IMR-90 (cell line): ENCODE measurements at regions not wholly inside any gene's neighbourhood (a gene's known extent, or its start where the extent isn't known, plus 50 kb on each side); places are given as distances from the start of the nearest gene placed in this dataset.

Experiments
- ATAC-seq: fragments of 200-7000 bp; cut with Tn5 transposase; 2 replicates; pipeline ENCODE4 v1.9.1; 2020; ENCODE audit warnings: low read depth, mild to moderate bottlenecking, moderate library complexity
- BruUV-seq: library from RNA; stranded (reverse); fragments of 400-500 nt; replicated peaks from 2 replicates; lab custom pipeline; 2021; lab: Mats Ljungman, UMichigan
- CTCF ChIA-PET: fragments of 300-600 bp; formaldehyde crosslinking; extraction: SDS; loops from one replicate; lab custom pipeline; 2021; ENCODE audit warnings: antibody characterized with exemption; lab: Yijun Ruan, JAX
- POLR2A ChIA-PET: fragments of 300-600 bp; sonication (Branson Sonifier 250); formaldehyde crosslinking; loops from one replicate; lab custom pipeline; 2022; ENCODE audit warnings: antibody characterized with exemption; ENCODE audit not compliant: unreplicated experiment; lab: Charles Lee
- DNase-seq: peaks from one replicate; pipeline ENCODE4 v3.0.0; 2013
- H2AFZ ChIP-seq: replicated peaks from 2 replicates; pipeline ENCODE3; 2013; ENCODE audit warnings: low read length, mild to moderate bottlenecking; ENCODE audit not compliant: poor library complexity
- H2AK5ac ChIP-seq: 2 replicates; pipeline ENCODE4 v1.6.1; 2013; ENCODE audit warnings: low read depth, low read length, inconsistent platforms
- H2AK9ac ChIP-seq: replicated peaks from 2 replicates; pipeline ENCODE3; 2013; ENCODE audit warnings: mild to moderate bottlenecking, low read depth, low read length, moderate library complexity; ENCODE audit not compliant: poor library complexity
- H2BK120ac ChIP-seq: 2 replicates; pipeline ENCODE4 v1.6.1; 2013; ENCODE audit warnings: low read depth, low read length, inconsistent platforms
- H2BK15ac ChIP-seq: 3 replicates; pipeline ENCODE4 v1.6.1; 2013; ENCODE audit warnings: low read depth, low read length, inconsistent platforms
- H2BK20ac ChIP-seq: 2 replicates; pipeline ENCODE4 v1.6.1; 2013; ENCODE audit warnings: low read depth, mild to moderate bottlenecking, inconsistent platforms, low read length, moderate library complexity
- H2BK5ac ChIP-seq: 2 replicates; pipeline ENCODE4 v1.6.1; 2013; ENCODE audit warnings: mild to moderate bottlenecking, low read depth, low read length, inconsistent platforms; ENCODE audit not compliant: poor library complexity, severe bottlenecking
- H3K14ac ChIP-seq: replicated peaks from 2 replicates; pipeline ENCODE4 v1.6.1; 2013; ENCODE audit warnings: low read depth, low read length, inconsistent platforms
- H3K18ac ChIP-seq: 2 replicates; pipeline ENCODE4 v1.6.1; 2013; ENCODE audit warnings: low read depth, low read length, control low read depth
- H3K23ac ChIP-seq: 2 replicates; pipeline ENCODE4 v1.6.1; 2013; ENCODE audit warnings: low read depth, low read length, inconsistent platforms
- H3K27ac ChIP-seq: 2 replicates; pipeline ENCODE4 v1.5.1; 2013; ENCODE audit warnings: mild to moderate bottlenecking, control low read depth, low read length; ENCODE audit not compliant: insufficient read depth
- H3K27me3 ChIP-seq: 2 replicates; pipeline ENCODE4 v1.6.1; 2013; ENCODE audit warnings: low read length; ENCODE audit not compliant: control insufficient read depth, insufficient read depth
- H3K36me3 ChIP-seq: 2 replicates; pipeline ENCODE4 v1.6.1; 2013; ENCODE audit warnings: low read length, mixed read lengths; ENCODE audit not compliant: control insufficient read depth, insufficient read depth
- H3K4ac ChIP-seq: 2 replicates; pipeline ENCODE4 v1.6.1; 2013; ENCODE audit warnings: low read depth, low read length, inconsistent platforms
- H3K4me1 ChIP-seq: 2 replicates; pipeline ENCODE4 v1.6.1; 2013; ENCODE audit warnings: low read length, mixed read lengths; ENCODE audit not compliant: control insufficient read depth, insufficient read depth
- H3K4me2 ChIP-seq: 2 replicates; pipeline ENCODE4 v1.6.1; 2013; ENCODE audit warnings: low read depth, mild to moderate bottlenecking, control low read depth, low read length, moderate library complexity
- H3K4me3 ChIP-seq: 2 replicates; pipeline ENCODE4 v1.5.1; 2013; ENCODE audit warnings: low read depth, mild to moderate bottlenecking, control low read depth, low read length, moderate library complexity; ENCODE audit not compliant: insufficient read depth
- H3K56ac ChIP-seq: 2 replicates; pipeline ENCODE4 v1.6.1; 2013; ENCODE audit warnings: low read length, inconsistent platforms; ENCODE audit not compliant: insufficient read depth; ENCODE audit errors: extremely low read depth
- H3K79me1 ChIP-seq, 2 experiments: 2 replicates each; pipeline ENCODE4 v1.6.1; 2013; ENCODE audit warnings: low read length in 2 of 2, inconsistent platforms in 1 of 2, low read depth in 1 of 2
- H3K9ac ChIP-seq: 2 replicates; pipeline ENCODE4 v1.6.1; 2013; ENCODE audit warnings: low read depth, low read length, control low read depth
- H3K9me1 ChIP-seq: 2 replicates; pipeline ENCODE4 v1.6.1; 2013; ENCODE audit warnings: low read length, inconsistent platforms; ENCODE audit not compliant: insufficient read depth
- H3K9me3 ChIP-seq: 2 replicates; pipeline ENCODE4 v1.6.1; 2013; ENCODE audit warnings: low read length; ENCODE audit not compliant: control insufficient read depth, insufficient read depth
- H4K20me1 ChIP-seq: 2 replicates; pipeline ENCODE4 v1.6.1; 2013; ENCODE audit warnings: low read length, inconsistent platforms; ENCODE audit not compliant: insufficient read depth
- H4K5ac ChIP-seq: 2 replicates; pipeline ENCODE4 v1.6.1; 2013; ENCODE audit warnings: mild to moderate bottlenecking, low read depth, low read length, control low read depth
- H4K8ac ChIP-seq, 2 experiments: 2 replicates each; pipeline ENCODE4 v1.6.1; 2013; ENCODE audit warnings: low read depth in 2 of 2, low read length in 2 of 2, control low read depth in 1 of 2, inconsistent platforms in 1 of 2
- H4K91ac ChIP-seq: 2 replicates; pipeline ENCODE4 v1.6.1; 2013; ENCODE audit warnings: low read depth, low read length, inconsistent platforms; ENCODE audit not compliant: insufficient read depth
- FOS ChIP-seq: fragments of 150-350 bp; IDR thresholded peaks from 2 replicates; pipeline ENCODE4 v1.6.1; 2016; ENCODE audit warnings: low read depth, low read length
- NFE2L2 ChIP-seq: fragments of 150-350 bp; IDR thresholded peaks from 2 replicates; pipeline ENCODE4 v1.6.1; 2016; ENCODE audit warnings: low read depth, mild to moderate bottlenecking, low read length
- RFX5 ChIP-seq: IDR thresholded peaks from 2 replicates; pipeline ENCODE4 v1.8.0; 2012; ENCODE audit warnings: low read depth, mild to moderate bottlenecking, low read length, moderate library complexity
- USF2 ChIP-seq: fragments of 150-350 bp; IDR thresholded peaks from 2 replicates; pipeline ENCODE4 v1.6.1; 2017; ENCODE audit warnings: mild to moderate bottlenecking, antibody characterized with exemption, low read length, low read depth
- dilution Hi-C: fragments of 300-500 bp; cut with HindIII; formaldehyde crosslinking; loops from one replicate; pipeline ENCODE4 v1.14.3; 2018; ENCODE audit warnings: low sequenced_read_pairs; ENCODE audit not compliant: unreplicated experiment
- in situ Hi-C: fragments of 300-500 bp; cut with MboI; formaldehyde crosslinking; loops from 3 replicates; pipeline ENCODE4 v1.14.3; 2019; ENCODE audit warnings: low sequenced_read_pairs, inconsistent platforms, mixed read lengths
- intact Hi-C: fragments of 100-400 bp; cut with micrococcal nuclease; formaldehyde crosslinking; loops from 2 replicates; pipeline ENCODE4 v1.10.0; 2022

- H2AK5ac ChIP-seq, result no peak overlapping the region
- H2BK15ac ChIP-seq, result no peak overlapping the region
- no peak overlapping the region for H3K4ac ChIP-seq
- H3K4me3 ChIP-seq, result no peak overlapping the region
- H3K23ac ChIP-seq, result no peak overlapping the region
- DNase-seq (no peak), ATAC-seq (no peak)
- no peak overlapping the region for H2AFZ ChIP-seq
- no peaks in the 10 kb centered on the region for H3K36me3 ChIP-seq
- POLR2A ChIA-PET, result no interaction called here
- no peak overlapping the region for H4K5ac ChIP-seq
- H3K9me3 ChIP-seq, result no peaks in the 10 kb centered on the region
- no peak overlapping the region for H3K27ac ChIP-seq
- no peaks in the 10 kb centered on the region for H3K79me1 ChIP-seq
- no peak overlapping the region for H3K9ac ChIP-seq
- H3K56ac ChIP-seq, result no peak overlapping the region
- no peak overlapping the region for H3K18ac ChIP-seq
- no peak overlapping the region for H3K14ac ChIP-seq
- dilution Hi-C loops, result no loop called here
- H4K91ac ChIP-seq, result no peak overlapping the region
- H3K27me3 ChIP-seq, result no peaks in the 10 kb centered on the region
- H4K20me1 ChIP-seq, result no peaks in the 10 kb centered on the region
- no peak overlapping the region for H3K4me2 ChIP-seq
- BruUV-seq, result no TSS peak
- no peak overlapping the region for H2BK120ac ChIP-seq
- no peak overlapping the region for H2BK20ac ChIP-seq
- CTCF ChIA-PET, result no interaction called here
- H2BK5ac ChIP-seq, result no peak overlapping the region
- no peak overlapping the region for H2AK9ac ChIP-seq
- in situ Hi-C loops, result no loop called here
- no peak for TF ChIP-seq USF2
- TF ChIP-seq FOS, result no peak
- no peak for TF ChIP-seq RFX5
- TF ChIP-seq NFE2L2, result no peak
- H3K9me1 ChIP-seq, result no peaks in the 10 kb centered on the region
- H3K4me1 ChIP-seq, result no peaks in the 10 kb centered on the region
- intact Hi-C loops, result no loop called here
- H4K8ac ChIP-seq, result no peak overlapping the region
Measured at GRCh38 chr3:34179716-34180115, 381.3 kb downstream of the PDCD6IP start.
